SK-N-SH treated with all-trans-retinoic acid at 6 μM for 48 hours (cell line): ENCODE measurements at regions not wholly inside any gene's neighbourhood (a gene's known extent, or its start where the extent isn't known, plus 50 kb on each side); places are given as distances from the start of the nearest gene placed in this dataset.

Experiments
- ATAC-seq: fragments of 200-7000 bp; cut with Tn5 transposase; 3 replicates; pipeline ENCODE4 v1.9.1; 2020; ENCODE audit warnings: mild to moderate bottlenecking, moderate library complexity
- ARNTL ChIP-seq: fragments of 450-650 bp; formaldehyde crosslinking; IDR thresholded peaks from 2 replicates; pipeline ENCODE4 v1.5.0; 2020; ENCODE audit warnings: low read depth, mild to moderate bottlenecking, moderate library complexity, borderline replicate concordance
- BACH2 ChIP-seq: fragments of 250-450 bp; sonication (Bioruptor Pico); IDR thresholded peaks from 2 replicates; pipeline ENCODE4 v1.9.0; 2021; ENCODE audit warnings: mild to moderate bottlenecking, borderline replicate concordance
- CREB5 ChIP-seq: fragments of 250-450 bp; sonication (Bioruptor Pico); IDR thresholded peaks from 2 replicates; pipeline ENCODE4 v1.5.1; 2020; ENCODE audit warnings: low read depth, mild to moderate bottlenecking, moderate library complexity
- CSDC2 ChIP-seq: fragments of 250-450 bp; sonication (Bioruptor Pico); IDR thresholded peaks from 2 replicates; pipeline ENCODE4 v1.5.0; 2020; ENCODE audit warnings: mild to moderate bottlenecking, moderate library complexity
- CSRNP3 ChIP-seq: fragments of 250-450 bp; sonication (Bioruptor Pico); IDR thresholded peaks from 2 replicates; pipeline ENCODE4 v1.5.1; 2021; ENCODE audit warnings: mild to moderate bottlenecking, moderate library complexity
- ESRRG ChIP-seq: fragments of 250-450 bp; sonication (Bioruptor Pico); IDR thresholded peaks from 2 replicates; pipeline ENCODE4 v1.6.1; 2021; ENCODE audit warnings: mild to moderate bottlenecking
- GLIS3 ChIP-seq: fragments of 250-450 bp; sonication (Bioruptor Pico); IDR thresholded peaks from 2 replicates; pipeline ENCODE4 v1.5.0; 2020; ENCODE audit warnings: mild to moderate bottlenecking, moderate library complexity
- ISL1 ChIP-seq: fragments of 250-450 bp; sonication (Bioruptor Pico); IDR thresholded peaks from 2 replicates; pipeline ENCODE4 v2.1.2; 2022; ENCODE audit warnings: mild to moderate bottlenecking, moderate library complexity
- OSR1 ChIP-seq: fragments of 250-450 bp; sonication (Bioruptor Pico); IDR thresholded peaks from 2 replicates; pipeline ENCODE4 v1.8.0; 2022; ENCODE audit warnings: moderate library complexity, mild to moderate bottlenecking, inconsistent platforms
- PATZ1 ChIP-seq: fragments of 250-450 bp; sonication (Bioruptor Pico); IDR thresholded peaks from 2 replicates; pipeline ENCODE4 v1.8.0; 2020; ENCODE audit warnings: mild to moderate bottlenecking, moderate library complexity, borderline replicate concordance
- POU6F1 ChIP-seq: fragments of 250-450 bp; sonication (Bioruptor Pico); IDR thresholded peaks from 2 replicates; pipeline ENCODE4 v1.8.0; 2021; ENCODE audit warnings: low read depth, mild to moderate bottlenecking, moderate library complexity, borderline replicate concordance
- PPARA ChIP-seq: fragments of 250-450 bp; sonication (Bioruptor Pico); IDR thresholded peaks from 2 replicates; pipeline ENCODE4 v1.5.0; 2020; ENCODE audit warnings: mild to moderate bottlenecking, borderline replicate concordance
- RARB ChIP-seq: fragments of 250-450 bp; sonication (Bioruptor Pico); IDR thresholded peaks from 2 replicates; pipeline ENCODE4 v1.8.0; 2021; ENCODE audit warnings: mild to moderate bottlenecking, moderate library complexity
- SNAI2 ChIP-seq: fragments of 250-450 bp; sonication (Bioruptor Pico); IDR thresholded peaks from 2 replicates; pipeline ENCODE4 v1.5.0; 2020; ENCODE audit warnings: mild to moderate bottlenecking, moderate library complexity
- TCF4 ChIP-seq: fragments of 250-450 bp; sonication (Bioruptor Pico); IDR thresholded peaks from 2 replicates; pipeline ENCODE4 v1.8.0; 2021; ENCODE audit warnings: mild to moderate bottlenecking, moderate library complexity, borderline replicate concordance
- TSHZ2 ChIP-seq: fragments of 250-450 bp; sonication (Bioruptor Pico); IDR thresholded peaks from 2 replicates; pipeline ENCODE4 v1.5.0; 2020; ENCODE audit warnings: mild to moderate bottlenecking, moderate library complexity
- ZC3H10 ChIP-seq: fragments of 250-450 bp; sonication (Bioruptor Pico); IDR thresholded peaks from 2 replicates; pipeline ENCODE4 v1.5.1; 2021; ENCODE audit warnings: mild to moderate bottlenecking, moderate library complexity
- ZFP3 ChIP-seq: fragments of 250-450 bp; sonication (Bioruptor Pico); IDR thresholded peaks from 2 replicates; pipeline ENCODE4 v1.5.0; 2020; ENCODE audit warnings: mild to moderate bottlenecking, moderate library complexity
- ZFP30 ChIP-seq: fragments of 450-650 bp; formaldehyde crosslinking; IDR thresholded peaks from 2 replicates; pipeline ENCODE4 v1.5.0; 2022; ENCODE audit warnings: mild to moderate bottlenecking, moderate library complexity
- ZNF8 ChIP-seq: fragments of 450-650 bp; formaldehyde crosslinking; IDR thresholded peaks from 2 replicates; pipeline ENCODE4 v1.5.0; 2020; ENCODE audit warnings: mild to moderate bottlenecking, moderate library complexity

GRCh38 chr16:85291302-85292148 lies 179.3 kb upstream of the CIBAR2 start:
- ATAC-seq = no peak
- TF ChIP-seq GLIS3 (no peak), POU6F1 (CRISPR knock-in tag) (no peak), ZFP3 (CRISPR knock-in tag) (no peak), ISL1 (CRISPR knock-in tag) (no peak), TSHZ2 (no peak), ZC3H10 (CRISPR knock-in tag) (no peak), CREB5 (CRISPR knock-in tag) (no peak), TCF4 (CRISPR knock-in tag) (no peak), ZNF8 (CRISPR knock-in tag) (no peak), ARNTL (CRISPR knock-in tag) (no peak), BACH2 (CRISPR knock-in tag) (no peak), ZFP30 (CRISPR knock-in tag) (no peak), PATZ1 (CRISPR knock-in tag) (no peak), OSR1 (CRISPR knock-in tag) (no peak), RARB (no peak), PPARA (CRISPR knock-in tag) (no peak), ESRRG (CRISPR knock-in tag) (no peak), CSRNP3 (CRISPR knock-in tag) (no peak), CSDC2 (CRISPR knock-in tag) (no peak)
- TF ChIP-seq, all 23 proteins: peak for 0

- TF ChIP-seq SNAI2 (CRISPR knock-in tag) = no peak
- no peak for TF ChIP-seq TSHZ2
- TF ChIP-seq ZFP3 (CRISPR knock-in tag) = no peak
- no peak for TF ChIP-seq RARB
- TF ChIP-seq, all 23 proteins: peak for 0
- ATAC-seq = no peak
Observed at GRCh38 chr16:85293458-85293857, 181.2 kb upstream of the CIBAR2 start.
